ENCODE measurements at regions not wholly inside any gene's neighbourhood (a gene's known extent, or its start where the extent isn't known, plus 50 kb on each side); places are given as distances from the start of the nearest gene placed in this dataset.
A peak's percentile ranks its signal among the peaks of the same experiment; 100 is the strongest.

DNA sequence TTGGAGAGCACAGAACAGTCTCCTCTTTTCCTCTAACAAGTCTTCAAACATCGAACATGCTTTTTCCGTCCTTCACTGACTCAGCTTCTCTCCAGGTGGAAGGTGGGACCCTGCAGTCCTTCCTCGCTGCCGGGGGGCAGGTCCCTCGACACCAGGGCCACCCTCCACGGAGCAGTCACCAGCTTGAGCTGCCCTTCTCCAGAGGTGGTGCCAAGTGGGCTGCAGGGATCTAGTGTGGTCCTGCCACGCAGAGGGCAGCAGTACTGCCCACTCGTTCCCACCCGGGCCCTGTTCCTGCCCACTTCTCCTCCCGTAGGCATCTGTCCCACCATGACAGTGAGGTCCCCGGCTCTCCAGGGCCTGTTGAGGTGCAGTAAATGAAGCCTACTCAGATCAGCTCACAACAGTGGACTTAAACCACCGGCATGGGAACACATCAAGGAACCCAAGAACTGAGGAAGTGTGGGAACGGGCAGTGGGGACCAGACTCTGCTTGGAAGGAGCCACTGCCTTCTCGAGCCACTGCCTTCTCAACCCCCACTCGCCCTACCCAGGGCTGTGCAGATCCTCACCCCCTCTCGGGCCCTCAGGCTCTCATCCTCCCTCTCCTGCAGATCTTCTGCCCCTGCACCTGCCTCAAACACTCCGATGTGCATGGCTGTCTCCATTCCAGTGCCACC lies 153.9 kb downstream of the OAT start:
- intact Hi-C loops (cut with micrococcal nuclease), result no loop called here
- peak overlapping the region; percentile 63 for H3K27ac Mint-ChIP-seq

GRCh38 chr10:124264271-124264670 lies 154.5 kb downstream of the OAT start:
- intact Hi-C loops (cut with micrococcal nuclease), result no loop called here
- H3K27me3 Mint-ChIP-seq, result peaks cover 14% of the 10 kb centered on the region
- H3K4me1 Mint-ChIP-seq (ENCODE audit: low read depth), result peaks cover 54% of the 10 kb centered on the region
- H3K27ac Mint-ChIP-seq, result no peak overlapping the region
- H3K4me3 Mint-ChIP-seq, result no peak overlapping the region
- no peaks in the 10 kb centered on the region for H3K9me3 Mint-ChIP-seq
- H3K36me3 Mint-ChIP-seq (ENCODE audit: low read depth), result no peaks in the 10 kb centered on the region

More for the DNA sequence above, 153.9 kb downstream of the OAT start:
- Mint-ChIP-seq H3K27me3 (peaks cover 14% of the 10 kb centered on the region), H3K4me3 (no peak overlapping the region), H3K9me3 (no peaks in the 10 kb centered on the region), H3K36me3 (ENCODE audit: low read depth) (no peaks in the 10 kb centered on the region), H3K4me1 (ENCODE audit: low read depth) (peaks cover 52% of the 10 kb centered on the region)

DNA sequence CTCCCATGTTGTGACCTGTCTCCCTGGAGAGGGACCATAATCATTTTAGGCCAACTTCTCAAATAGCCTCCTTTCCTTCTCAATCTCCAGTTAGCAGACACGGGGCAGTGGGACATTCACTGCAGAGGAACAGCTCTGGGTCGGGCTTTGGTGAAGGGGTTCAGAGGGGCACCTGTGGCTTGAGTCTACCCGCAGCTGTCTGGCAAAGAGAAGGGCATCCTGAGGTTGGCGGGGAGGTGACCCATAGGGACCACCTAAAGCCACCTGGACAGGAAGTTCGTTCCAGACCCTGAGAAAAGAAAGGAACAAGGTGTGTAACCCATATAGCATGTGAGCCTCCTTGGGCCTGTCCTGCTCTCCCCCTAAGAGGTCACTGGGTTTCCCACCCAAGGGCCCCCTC lies 155.0 kb downstream of the OAT start:
- Mint-ChIP-seq H3K36me3 (ENCODE audit: low read depth) (no peaks in the 10 kb centered on the region), H3K27ac (no peak overlapping the region), H3K9me3 (no peaks in the 10 kb centered on the region), H3K4me3 (no peak overlapping the region), H3K4me1 (ENCODE audit: low read depth) (peaks cover 54% of the 10 kb centered on the region), H3K27me3 (peaks cover 11% of the 10 kb centered on the region)
- intact Hi-C loops (cut with micrococcal nuclease), result no loop called here

DNA sequence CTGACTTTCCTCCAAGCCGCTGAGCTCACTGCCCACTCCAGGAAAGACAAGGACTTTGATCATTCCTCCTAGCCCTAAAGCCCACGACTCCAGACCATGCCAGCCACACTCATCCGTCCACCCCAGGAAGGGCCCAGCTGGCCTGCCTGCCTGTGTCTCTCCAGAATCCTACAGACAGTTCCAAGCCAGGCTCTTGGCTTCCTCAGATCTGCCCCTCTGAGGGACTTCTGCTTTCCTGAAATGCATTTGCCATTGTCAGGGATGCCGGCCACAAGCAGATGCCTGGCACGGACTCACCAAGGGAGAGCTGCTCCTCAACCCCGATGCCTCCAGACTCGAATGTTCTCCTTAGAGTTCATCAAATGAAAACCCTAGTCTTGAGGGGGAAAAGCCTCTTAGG lies 155.8 kb downstream of the OAT start:
- intact Hi-C loops (cut with micrococcal nuclease), result no loop called here
- Mint-ChIP-seq H3K27ac (peak overlapping the region; percentile 40), H3K4me1 (ENCODE audit: low read depth) (peaks cover 54% of the 10 kb centered on the region), H3K36me3 (ENCODE audit: low read depth) (no peaks in the 10 kb centered on the region), H3K9me3 (no peaks in the 10 kb centered on the region), H3K4me3 (no peak overlapping the region), H3K27me3 (peaks cover 11% of the 10 kb centered on the region)

GRCh38 chr10:124262234-124262865 lies 156.4 kb downstream of the OAT start:
- intact Hi-C loops (cut with micrococcal nuclease), result no loop called here
- peak overlapping the region; percentile 40 for H3K27ac Mint-ChIP-seq
- H3K9me3 Mint-ChIP-seq, result no peaks in the 10 kb centered on the region

DNA sequence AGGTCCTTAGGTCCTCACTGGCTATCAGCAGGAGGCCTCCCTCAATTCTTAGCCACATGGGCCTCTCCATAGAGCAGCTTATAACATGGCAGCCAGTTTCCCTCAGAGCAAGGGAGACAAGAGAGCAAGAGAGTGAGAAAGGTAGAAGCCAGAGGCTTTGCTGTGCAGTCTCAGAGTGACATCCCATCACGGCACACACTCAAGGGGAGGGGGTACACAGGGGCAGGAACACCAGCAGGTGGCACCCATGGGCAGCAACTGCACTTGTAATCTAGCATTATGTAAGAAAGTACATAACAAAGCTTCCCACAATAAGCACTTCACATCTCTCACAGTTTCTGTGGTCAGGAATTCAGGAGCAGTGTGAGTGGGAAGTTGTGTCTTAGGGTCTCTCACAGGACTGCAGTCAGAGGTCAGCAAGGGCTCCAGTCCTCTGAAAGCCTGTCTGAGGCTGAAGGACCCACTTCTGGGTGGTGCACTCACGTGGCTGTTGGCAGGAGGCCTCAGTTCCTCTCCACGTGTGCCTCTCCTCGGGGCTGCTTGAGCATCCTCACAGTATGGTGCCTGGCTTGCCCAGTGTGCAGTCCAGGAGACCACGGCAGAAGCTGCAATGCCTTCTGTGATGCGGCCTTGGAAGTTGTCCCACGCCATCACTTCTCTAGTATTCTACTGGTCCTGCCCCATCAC lies 159.4 kb downstream of the OAT start:
- intact Hi-C loops (cut with micrococcal nuclease), result loop anchor here (10.0 kb wide), 1 partner anchor 126 kb away; no protein-coding TSS in a partner anchor
- Mint-ChIP-seq H3K27me3 (peaks cover 8% of the 10 kb centered on the region), H3K36me3 (ENCODE audit: low read depth) (no peaks in the 10 kb centered on the region), H3K4me3 (no peak overlapping the region), H3K4me1 (ENCODE audit: low read depth) (peaks cover 27% of the 10 kb centered on the region), H3K27ac (no peak overlapping the region), H3K9me3 (peaks cover 13% of the 10 kb centered on the region)

More at GRCh38 chr10:124262234-124262865, 156.4 kb downstream of the OAT start:
- H3K4me3 Mint-ChIP-seq, result no peak overlapping the region
- no peaks in the 10 kb centered on the region for H3K36me3 Mint-ChIP-seq (ENCODE audit: low read depth)
- H3K4me1 Mint-ChIP-seq (ENCODE audit: low read depth), result peaks cover 49% of the 10 kb centered on the region
- peaks cover 11% of the 10 kb centered on the region for H3K27me3 Mint-ChIP-seq

- intact Hi-C loops (cut with micrococcal nuclease), result loop anchor here (10.0 kb wide), 1 partner anchor 127 kb away; no protein-coding TSS in a partner anchor
- Mint-ChIP-seq H3K36me3 (ENCODE audit: low read depth) (no peaks in the 10 kb centered on the region), H3K27me3 (peaks cover 3% of the 10 kb centered on the region), H3K4me3 (no peak overlapping the region), H3K27ac (no peak overlapping the region), H3K4me1 (ENCODE audit: low read depth) (peaks cover 27% of the 10 kb centered on the region), H3K9me3 (peaks cover 13% of the 10 kb centered on the region)
These were observed 160.9 kb downstream of the OAT start for GRCh38 chr10:124257781-124258180.

DNA sequence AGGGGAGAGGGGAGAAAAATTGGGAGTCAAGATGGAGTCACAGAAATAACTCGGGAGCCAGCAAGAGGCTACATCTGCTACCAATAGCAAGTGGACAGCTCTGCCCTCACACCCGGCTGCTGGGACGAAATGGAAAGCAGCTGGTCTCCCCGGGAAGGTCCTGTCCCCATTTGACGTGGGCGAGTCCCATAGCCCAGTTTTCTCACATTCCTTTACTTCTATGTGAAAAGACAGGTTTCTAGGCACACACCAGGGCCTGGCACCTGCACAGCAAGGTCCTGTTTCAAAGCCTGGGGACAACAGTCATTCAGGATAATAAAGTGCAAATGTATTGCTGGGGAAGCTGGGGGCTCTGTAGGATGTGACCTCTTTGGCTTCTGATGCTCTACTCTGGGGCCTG lies 162.6 kb downstream of the OAT start:
- Mint-ChIP-seq H3K27ac (no peak overlapping the region), H3K36me3 (ENCODE audit: low read depth) (no peaks in the 10 kb centered on the region), H3K27me3 (peaks cover 3% of the 10 kb centered on the region), H3K9me3 (peaks cover 13% of the 10 kb centered on the region), H3K4me1 (ENCODE audit: low read depth) (peaks cover 38% of the 10 kb centered on the region), H3K4me3 (no peak overlapping the region)
- intact Hi-C loops (cut with micrococcal nuclease), result loop anchor here (10.0 kb wide), 1 partner anchor 129 kb away; no protein-coding TSS in a partner anchor

- intact Hi-C loops (cut with micrococcal nuclease), result loop anchor here (10.0 kb wide), 1 partner anchor 129 kb away; no protein-coding TSS in a partner anchor
- Mint-ChIP-seq H3K27ac (no peak overlapping the region), H3K4me3 (no peak overlapping the region), H3K27me3 (no peaks in the 10 kb centered on the region), H3K36me3 (ENCODE audit: low read depth) (no peaks in the 10 kb centered on the region), H3K9me3 (peaks cover 13% of the 10 kb centered on the region), H3K4me1 (ENCODE audit: low read depth) (peaks cover 44% of the 10 kb centered on the region)
These were observed 162.2 kb upstream of the CHST15 start for GRCh38 chr10:124255556-124255955.

- Mint-ChIP-seq H3K4me1 (ENCODE audit: low read depth) (peaks cover 49% of the 10 kb centered on the region), H3K9me3 (peaks cover 13% of the 10 kb centered on the region), H3K36me3 (ENCODE audit: low read depth) (no peaks in the 10 kb centered on the region), H3K4me3 (no peak overlapping the region), H3K27ac (no peak overlapping the region), H3K27me3 (no peaks in the 10 kb centered on the region)
- intact Hi-C loops (cut with micrococcal nuclease), result loop anchor here (5.0 to 10.0 kb wide), 2 partner anchors 130 to 217 kb away; no protein-coding TSS in a partner anchor
These were observed 161.1 kb upstream of the CHST15 start for GRCh38 chr10:124254490-124254889.

GRCh38 chr10:124253006-124253405 lies 159.6 kb upstream of the CHST15 start:
- H3K27me3 Mint-ChIP-seq, result peaks cover 3% of the 10 kb centered on the region
- H3K4me3 Mint-ChIP-seq, result no peak overlapping the region
- H3K27ac Mint-ChIP-seq, result peak overlapping the region; percentile 72
- no peaks in the 10 kb centered on the region for H3K36me3 Mint-ChIP-seq (ENCODE audit: low read depth)
- H3K9me3 Mint-ChIP-seq, result peaks cover 13% of the 10 kb centered on the region
- peaks cover 55% of the 10 kb centered on the region for H3K4me1 Mint-ChIP-seq (ENCODE audit: low read depth)
- intact Hi-C loops (cut with micrococcal nuclease), result loop anchor here (5.0 to 10.0 kb wide), 2 partner anchors 132 to 216 kb away; no protein-coding TSS in a partner anchor

DNA sequence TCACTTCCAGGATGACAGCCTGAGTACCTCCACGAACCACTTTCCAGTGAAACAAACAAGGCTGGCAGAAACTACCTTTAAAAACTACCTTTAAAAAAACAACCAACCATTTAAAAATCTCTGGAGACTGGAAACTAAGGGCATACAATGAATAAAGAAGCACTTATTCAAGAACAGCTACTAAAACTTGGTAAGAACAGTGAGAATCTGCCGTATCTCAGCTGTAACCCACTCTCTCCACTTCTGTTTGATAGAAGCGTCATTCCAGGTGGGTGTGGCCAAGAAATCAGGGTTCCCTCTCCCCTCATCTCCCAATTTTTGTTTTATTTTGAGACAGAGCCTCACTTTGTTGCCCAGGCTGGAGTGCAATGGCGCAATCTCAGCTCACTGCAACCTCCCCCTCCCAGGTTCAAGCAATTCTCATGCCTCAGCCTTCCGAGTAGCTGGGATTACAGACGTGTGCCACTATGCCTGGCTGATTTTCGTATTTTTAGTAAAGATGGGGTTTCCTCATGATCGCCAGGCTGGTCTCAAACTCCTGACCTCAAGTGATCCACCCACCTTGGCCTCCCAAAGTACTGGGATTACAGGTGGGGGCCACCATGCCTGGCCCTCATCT lies 158.8 kb upstream of the CHST15 start:
- Mint-ChIP-seq H3K4me1 (ENCODE audit: low read depth) (peaks cover 55% of the 10 kb centered on the region), H3K27ac (peak overlapping the region; percentile 72)

GRCh38 chr10:124251317-124252065 lies 158.1 kb upstream of the CHST15 start:
- H3K4me1 Mint-ChIP-seq (ENCODE audit: low read depth), result peaks cover 48% of the 10 kb centered on the region
- peaks cover 3% of the 10 kb centered on the region for H3K27me3 Mint-ChIP-seq
- peaks cover 13% of the 10 kb centered on the region for H3K9me3 Mint-ChIP-seq
- peak overlapping the region; percentile 4 for H3K4me3 Mint-ChIP-seq
- peak overlapping the region; percentile 72 for H3K27ac Mint-ChIP-seq
- no peaks in the 10 kb centered on the region for H3K36me3 Mint-ChIP-seq (ENCODE audit: low read depth)
- intact Hi-C loops (cut with micrococcal nuclease), result loop anchor here (5.0 to 10.0 kb wide), 2 partner anchors 133 to 214 kb away; no protein-coding TSS in a partner anchor

More for the DNA sequence above, 158.8 kb upstream of the CHST15 start:
- intact Hi-C loops (cut with micrococcal nuclease), result loop anchor here (5.0 to 10.0 kb wide), 2 partner anchors 133 to 215 kb away; no protein-coding TSS in a partner anchor
- Mint-ChIP-seq H3K4me3 (peak overlapping the region; percentile 24), H3K27me3 (peaks cover 3% of the 10 kb centered on the region), H3K9me3 (peaks cover 13% of the 10 kb centered on the region), H3K36me3 (ENCODE audit: low read depth) (no peaks in the 10 kb centered on the region)

Measured in dendritic cell treated with granulocyte-macrophage colony-stimulating factor and Interleukin-4, amounts not matched to agents 40 ng/mL and 50 ng/mL, for 4 days (primary cell).